ENCODE measurements at regions not wholly inside any gene's neighbourhood (a gene's known extent, or its start where the extent isn't known, plus 50 kb on each side); places are given as distances from the start of the nearest gene placed in this dataset.

GRCh38 chr2:136351684-136352083 is 233.7 kb upstream of the CXCR4 start:
- no peak for DNase-seq (ENCODE audit: low read depth)
- no peak for TF ChIP-seq CTCF (IDR thresholded peaks at IDR 0.05; ENCODE audit: insufficient read depth, low read depth, low read length, missing control alignments)
- H3K4me3 ChIP-seq (ENCODE audit: low read length), result no peak overlapping the region

- TF ChIP-seq CTCF (IDR thresholded peaks at IDR 0.05; ENCODE audit: insufficient read depth, low read depth, low read length, missing control alignments), result no peak
- no peak for DNase-seq (ENCODE audit: low read depth)
- H3K4me3 ChIP-seq (ENCODE audit: low read length), result no peak overlapping the region
Observed at GRCh38 chr2:136347981-136348380, 230.0 kb upstream of the CXCR4 start.

- no peak for DNase-seq (ENCODE audit: low read depth)
- TF ChIP-seq CTCF (IDR thresholded peaks at IDR 0.05; ENCODE audit: insufficient read depth, low read depth, low read length, missing control alignments), result no peak
- H3K4me3 ChIP-seq (ENCODE audit: low read length), result no peak overlapping the region
Observed at GRCh38 chr2:136344339-136344738, 226.4 kb upstream of the CXCR4 start.

- TF ChIP-seq CTCF (IDR thresholded peaks at IDR 0.05; ENCODE audit: insufficient read depth, low read depth, low read length, missing control alignments), result no peak
- H3K4me3 ChIP-seq (ENCODE audit: low read length), result no peak overlapping the region
- no peak for DNase-seq (ENCODE audit: low read depth)
Observed at GRCh38 chr2:136342138-136342537, 224.2 kb upstream of the CXCR4 start.

- DNase-seq (ENCODE audit: low read depth), result no peak
- TF ChIP-seq CTCF (IDR thresholded peaks at IDR 0.05; ENCODE audit: insufficient read depth, low read depth, low read length, missing control alignments), result no peak
- no peak overlapping the region for H3K4me3 ChIP-seq (ENCODE audit: low read length)
Observed at GRCh38 chr2:136334967-136335366, 217.0 kb upstream of the CXCR4 start.

GRCh38 chr2:136332436-136333095 is 214.6 kb upstream of the CXCR4 start:
- no peak overlapping the region for H3K4me3 ChIP-seq (ENCODE audit: low read length)
- no peak for DNase-seq (ENCODE audit: low read depth)
- TF ChIP-seq CTCF (IDR thresholded peaks at IDR 0.05; ENCODE audit: insufficient read depth, low read depth, low read length, missing control alignments), result no peak

- no peak for DNase-seq (ENCODE audit: low read depth)
- no peak overlapping the region for H3K4me3 ChIP-seq (ENCODE audit: low read length)
- TF ChIP-seq CTCF (IDR thresholded peaks at IDR 0.05; ENCODE audit: insufficient read depth, low read depth, low read length, missing control alignments), result no peak
Observed at GRCh38 chr2:136331226-136331625, 213.3 kb upstream of the CXCR4 start.

Data from epithelial cell of esophagus (primary cell).